SK-N-SH (cell line): ENCODE measurements at regions not wholly inside any gene's neighbourhood (a gene's known extent, or its start where the extent isn't known, plus 50 kb on each side); places are given as distances from the start of the nearest gene placed in this dataset.

Experiments used
- CTCF ChIA-PET: fragments of 300-600, 350-600 bp; formaldehyde crosslinking; extraction: SDS; loops from one replicate; lab custom pipeline; 2021; lab: Yijun Ruan, JAX
- POLR2A ChIA-PET: fragments of 350-600 bp; sonication (Branson Sonifier 250); formaldehyde crosslinking; extraction: SDS; loops from one replicate; lab custom pipeline; 2020; ENCODE audit warnings: antibody characterized with exemption, inconsistent platforms; lab: Yijun Ruan, JAX
- DNase-seq: peaks from one replicate; pipeline ENCODE4 v3.0.0; 2012
- H2AFZ ChIP-seq: fragments of 200-600 bp; sonication (generic); 2 replicates; pipeline ENCODE4 v1.8.1; 2016; ENCODE audit warnings: antibody characterized with exemption, mild to moderate bottlenecking, low read depth
- H3F3A ChIP-seq: fragments of 200-600 bp; sonication (generic); replicated peaks from 2 replicates; pipeline ENCODE3; 2016; ENCODE audit warnings: antibody characterized with exemption, mild to moderate bottlenecking; ENCODE audit not compliant: insufficient read depth
- H3K27ac ChIP-seq, 2 experiments: fragments of 200-500 bp in 1 of 2; fragments of 200-600 bp in 1 of 2; sonication (Bioruptor generic) in 1 of 2; sonication (generic), shearing (Covaris generic) in 1 of 2; 2 replicates each; pipeline versions ENCODE4 v1.5.1 to v1.6.1; 2014 to 2016; ENCODE audit warnings: low read depth in 2 of 2, inconsistent platforms in 1 of 2, low read length in 1 of 2, mild to moderate bottlenecking in 1 of 2, mixed read lengths in 1 of 2
- H3K27me3 ChIP-seq: fragments of 200-600 bp; sonication (generic), shearing (Covaris generic); 2 replicates; pipeline ENCODE4 v1.6.1; 2016; ENCODE audit warnings: mixed run types; ENCODE audit not compliant: insufficient read depth
- H3K36me3 ChIP-seq, 2 experiments: fragments of 200-500 bp in 1 of 2; fragments of 200-600 bp in 1 of 2; sonication (Bioruptor generic) in 1 of 2; sonication (generic) in 1 of 2; replicated peaks in 1 of 2; 2 replicates each; pipeline versions ENCODE3 to v1.5.1; 2014 to 2016; ENCODE audit warnings: low read length in 1 of 2, mild to moderate bottlenecking in 1 of 2; ENCODE audit not compliant: insufficient read depth in 2 of 2, control insufficient read depth in 1 of 2
- H3K4me1 ChIP-seq, 2 experiments: fragments of 200-500 bp in 1 of 2; fragments of 200-600 bp in 1 of 2; sonication (Bioruptor generic) in 1 of 2; sonication (generic), shearing (Covaris generic) in 1 of 2; 2 replicates each; pipeline versions ENCODE4 v1.5.1 to v1.6.1; 2014 to 2016; ENCODE audit warnings: low read depth in 1 of 2, low read length in 1 of 2, mixed run types in 1 of 2; ENCODE audit not compliant: insufficient read depth in 2 of 2, control insufficient read depth in 1 of 2
- H3K4me2 ChIP-seq: fragments of 200-600 bp; sonication (generic), shearing (Covaris generic); 2 replicates; pipeline ENCODE4 v1.6.1; 2017; ENCODE audit warnings: mixed run types
- H3K4me3 ChIP-seq, 2 experiments: fragments of 200-500 bp in 1 of 2; fragments of 200-600 bp in 1 of 2; sonication (Bioruptor generic) in 1 of 2; sonication (generic), shearing (Covaris generic) in 1 of 2; 2 replicates each; pipeline versions ENCODE4 v1.5.1 to v1.8.1; 2014 to 2016; ENCODE audit warnings: low read depth in 2 of 2, inconsistent platforms in 1 of 2, low read length in 1 of 2, mild to moderate bottlenecking in 1 of 2, mixed read lengths in 1 of 2, moderate library complexity in 1 of 2
- H3K79me2 ChIP-seq: fragments of 200-600 bp; sonication (generic); 2 replicates; pipeline ENCODE4 v1.8.1; 2017; ENCODE audit warnings: mild to moderate bottlenecking; ENCODE audit not compliant: insufficient read depth
- H3K9ac ChIP-seq: fragments of 200-600 bp; sonication (generic); 2 replicates; pipeline ENCODE4 v1.6.1; 2017; ENCODE audit warnings: mixed run types
- H3K9me2 ChIP-seq: fragments of 200-600 bp; sonication (generic); 2 replicates; pipeline ENCODE4 v1.6.1; 2017; ENCODE audit warnings: mixed run types
- H3K9me3 ChIP-seq: fragments of 200-600 bp; sonication (generic); 2 replicates; pipeline ENCODE4 v1.6.1; 2017; ENCODE audit warnings: mixed run types, mild to moderate bottlenecking, moderate library complexity
- H4K20me1 ChIP-seq: fragments of 200-600 bp; sonication (generic); 2 replicates; pipeline ENCODE4 v1.6.1; 2017; ENCODE audit warnings: mild to moderate bottlenecking, mixed run types; ENCODE audit not compliant: insufficient read depth
- FOXM1 ChIP-seq: IDR thresholded peaks from 2 replicates; pipeline ENCODE4 v1.4.0; 2012; ENCODE audit warnings: low read depth, mild to moderate bottlenecking
- MEF2A ChIP-seq: IDR thresholded peaks from 2 replicates; pipeline ENCODE4 v1.4.0; 2012; ENCODE audit warnings: low read depth, borderline replicate concordance
- NRF1 ChIP-seq: IDR thresholded peaks from 2 replicates; pipeline ENCODE4 v1.6.1; 2012; ENCODE audit warnings: low read depth, mild to moderate bottlenecking, low read length
- RCOR1 ChIP-seq: fragments of 150-350 bp; IDR thresholded peaks from 2 replicates; pipeline ENCODE4 v1.6.1; 2017; ENCODE audit warnings: antibody characterized with exemption, low read length
- RFX5 ChIP-seq: IDR thresholded peaks from 2 replicates; pipeline ENCODE4 v1.6.1; 2012; ENCODE audit warnings: mild to moderate bottlenecking, improper control_type of control experiment, low read length
- TAF1 ChIP-seq: IDR thresholded peaks from 2 replicates; pipeline ENCODE4 v1.6.1; 2012; ENCODE audit warnings: low read depth, mild to moderate bottlenecking, low read length, moderate library complexity, borderline replicate concordance
- TCF12 ChIP-seq: IDR thresholded peaks from 2 replicates; pipeline ENCODE4 v1.4.0; 2012
- WGBS: methylation state at CpG from one replicate; pipeline ENCODE4 v1.1.6; 2017; ENCODE audit warnings: low lambda C conversion rate; 5-methylcytosine and 5-hydroxymethylcytosine counted together
- TF ChIP-seq, protein P1 (sequence below): IDR thresholded peaks from 2 replicates; pipeline ENCODE4; 2012
- TF ChIP-seq, protein P2 (sequence below): IDR thresholded peaks from 2 replicates; pipeline ENCODE4 v1.4.0; 2012; ENCODE audit warnings: low read depth, borderline replicate concordance
- TF ChIP-seq, protein P3 (sequence below): fragments of 150-350 bp; IDR thresholded peaks from 2 replicates; pipeline ENCODE4 v1.6.1; 2017; ENCODE audit warnings: antibody characterized with exemption, low read length, low read depth, borderline replicate concordance

DNA sequence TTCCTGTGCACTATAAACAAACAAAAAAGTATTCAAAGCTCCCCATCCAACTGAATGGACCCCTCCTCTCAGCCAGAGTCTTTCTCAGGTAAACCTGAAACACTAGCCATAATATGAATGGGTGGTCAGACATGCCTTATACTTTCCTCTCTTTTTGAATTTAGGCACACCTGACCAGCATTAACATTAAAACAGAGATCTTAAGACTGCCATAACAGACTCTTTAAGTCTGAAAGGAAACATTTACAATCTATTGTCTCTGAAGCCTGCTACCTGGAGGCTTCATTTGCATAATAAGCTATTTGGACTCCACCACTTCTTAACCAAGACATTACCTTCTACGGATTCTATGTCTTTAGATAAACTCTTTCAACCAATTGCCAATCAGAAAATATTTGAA, 56.9 kb upstream of the SPIN4 start:
- no peak overlapping the region for H3K9ac ChIP-seq
- no peaks in the 10 kb centered on the region for H3K9me3 ChIP-seq
- TF ChIP-seq RCOR1: no peak
- no peak for TF ChIP-seq RFX5
- TF ChIP-seq TAF1: no peak
- no peak for TF ChIP-seq MEF2A
- TF ChIP-seq, all 33 proteins: peak for 0
- Histone ChIP-seq H3K79me2 (no peaks in the 10 kb centered on the region), H3K4me3 (no peak overlapping the region), H4K20me1 (no peaks in the 10 kb centered on the region), H3K4me2 (no peak overlapping the region), H3K27ac (no peak overlapping the region), H3K9me2 (no peaks in the 10 kb centered on the region), H3K27me3 (no peaks in the 10 kb centered on the region), H3F3A (no peaks in the 10 kb centered on the region), H3K4me1 (no peaks in the 10 kb centered on the region), H2AFZ (no peak overlapping the region), H3K36me3 (no peaks in the 10 kb centered on the region)
- ChIA-PET POLR2A (no interaction called here), CTCF (no interaction called here)
- 6% methylated on average over 1 of the region's 1 CpG for WGBS
- no peak for DNase-seq

DNA sequence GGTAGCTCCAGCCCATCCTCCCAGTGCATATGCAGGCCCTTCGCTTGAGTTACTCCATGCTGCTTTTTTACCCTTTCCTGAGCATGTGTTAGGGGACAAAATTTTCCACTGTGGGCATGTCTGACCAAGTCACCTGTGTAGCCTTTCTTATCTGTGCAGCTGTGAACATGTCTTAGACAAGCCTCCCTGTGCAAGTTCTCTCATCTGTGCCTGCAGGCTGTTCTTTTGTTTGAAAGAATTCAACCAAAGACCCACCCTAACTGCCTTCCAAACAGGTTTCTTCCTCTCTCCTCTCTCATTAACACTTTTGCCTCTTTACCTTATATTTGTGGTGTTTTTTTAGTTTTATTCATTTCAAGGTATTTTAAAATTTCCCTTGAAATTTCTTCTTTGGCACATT, 53.2 kb upstream of the SPIN4 start:
- DNase-seq: no peak
- no peaks in the 10 kb centered on the region for H3K9me3 ChIP-seq
- ChIA-PET POLR2A (no interaction called here), CTCF (interaction anchor here (0.6 kb wide), 1 partner anchor 284 kb away, joined by 4 read pairs; no protein-coding TSS in a partner anchor)
- no peak overlapping the region for H3K9ac ChIP-seq
- H4K20me1 ChIP-seq: no peaks in the 10 kb centered on the region
- no peaks in the 10 kb centered on the region for H3K4me1 ChIP-seq
- H3K9me2 ChIP-seq: no peaks in the 10 kb centered on the region
- no peaks in the 10 kb centered on the region for H3K27me3 ChIP-seq
- no peak overlapping the region for H3K4me3 ChIP-seq
- H3K27ac ChIP-seq: no peak overlapping the region
- TF ChIP-seq, protein P1, sequence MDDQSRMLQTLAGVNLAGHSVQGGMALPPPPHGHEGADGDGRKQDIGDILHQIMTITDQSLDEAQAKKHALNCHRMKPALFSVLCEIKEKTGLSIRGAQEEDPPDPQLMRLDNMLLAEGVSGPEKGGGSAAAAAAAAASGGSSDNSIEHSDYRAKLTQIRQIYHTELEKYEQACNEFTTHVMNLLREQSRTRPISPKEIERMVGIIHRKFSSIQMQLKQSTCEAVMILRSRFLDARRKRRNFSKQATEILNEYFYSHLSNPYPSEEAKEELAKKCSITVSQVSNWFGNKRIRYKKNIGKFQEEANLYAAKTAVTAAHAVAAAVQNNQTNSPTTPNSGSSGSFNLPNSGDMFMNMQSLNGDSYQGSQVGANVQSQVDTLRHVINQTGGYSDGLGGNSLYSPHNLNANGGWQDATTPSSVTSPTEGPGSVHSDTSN: no peak
- TF ChIP-seq NRF1 (no peak), FOXM1 (no peak), TCF12 (no peak)
- TF ChIP-seq, protein P2, sequence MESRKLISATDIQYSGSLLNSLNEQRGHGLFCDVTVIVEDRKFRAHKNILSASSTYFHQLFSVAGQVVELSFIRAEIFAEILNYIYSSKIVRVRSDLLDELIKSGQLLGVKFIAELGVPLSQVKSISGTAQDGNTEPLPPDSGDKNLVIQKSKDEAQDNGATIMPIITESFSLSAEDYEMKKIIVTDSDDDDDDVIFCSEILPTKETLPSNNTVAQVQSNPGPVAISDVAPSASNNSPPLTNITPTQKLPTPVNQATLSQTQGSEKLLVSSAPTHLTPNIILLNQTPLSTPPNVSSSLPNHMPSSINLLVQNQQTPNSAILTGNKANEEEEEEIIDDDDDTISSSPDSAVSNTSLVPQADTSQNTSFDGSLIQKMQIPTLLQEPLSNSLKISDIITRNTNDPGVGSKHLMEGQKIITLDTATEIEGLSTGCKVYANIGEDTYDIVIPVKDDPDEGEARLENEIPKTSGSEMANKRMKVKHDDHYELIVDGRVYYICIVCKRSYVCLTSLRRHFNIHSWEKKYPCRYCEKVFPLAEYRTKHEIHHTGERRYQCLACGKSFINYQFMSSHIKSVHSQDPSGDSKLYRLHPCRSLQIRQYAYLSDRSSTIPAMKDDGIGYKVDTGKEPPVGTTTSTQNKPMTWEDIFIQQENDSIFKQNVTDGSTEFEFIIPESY: no peak
- TF ChIP-seq, protein P3, sequence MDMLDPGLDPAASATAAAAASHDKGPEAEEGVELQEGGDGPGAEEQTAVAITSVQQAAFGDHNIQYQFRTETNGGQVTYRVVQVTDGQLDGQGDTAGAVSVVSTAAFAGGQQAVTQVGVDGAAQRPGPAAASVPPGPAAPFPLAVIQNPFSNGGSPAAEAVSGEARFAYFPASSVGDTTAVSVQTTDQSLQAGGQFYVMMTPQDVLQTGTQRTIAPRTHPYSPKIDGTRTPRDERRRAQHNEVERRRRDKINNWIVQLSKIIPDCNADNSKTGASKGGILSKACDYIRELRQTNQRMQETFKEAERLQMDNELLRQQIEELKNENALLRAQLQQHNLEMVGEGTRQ: no peak
- H2AFZ ChIP-seq: no peak overlapping the region
- H3K36me3 ChIP-seq: no peaks in the 10 kb centered on the region
- H3F3A ChIP-seq: no peaks in the 10 kb centered on the region
- H3K79me2 ChIP-seq: no peaks in the 10 kb centered on the region
- H3K4me2 ChIP-seq: no peak overlapping the region
- WGBS: 0% methylated on average over 1 of the region's 1 CpG
